WTC11 (cell line): ENCODE measurements at regions not wholly inside any gene's neighbourhood (a gene's known extent, or its start where the extent isn't known, plus 50 kb on each side); places are given as distances from the start of the nearest gene placed in this dataset.

Source experiments
- ATAC-seq: fragments of 200-7000 bp; cut with Tn5 transposase; 2 replicates; pipeline ENCODE4 v1.10.0; 2021; ENCODE audit warnings: mild to moderate bottlenecking, moderate library complexity
- CTCF ChIA-PET: fragments of 300-600 bp; sonication (Branson Sonifier 250); formaldehyde crosslinking; loops from one replicate; lab custom pipeline; 2021; ENCODE audit warnings: antibody characterized with exemption; lab: Charles Lee
- POLR2A ChIA-PET: fragments of 350-600 bp; sonication (Branson Sonifier 250); formaldehyde crosslinking; loops from one replicate; lab custom pipeline; 2021; ENCODE audit warnings: antibody characterized with exemption; lab: Charles Lee
- DNase-seq: peaks from one replicate; pipeline ENCODE4 v3.0.0; 2021; ENCODE audit warnings: low spot score
- H3K27ac Mint-ChIP-seq: 2 replicates; pipeline ENCODE4 v1.8.0; 2021; ENCODE audit warnings: mixed read lengths
- H3K27me3 Mint-ChIP-seq: 2 replicates; pipeline ENCODE4 v1.8.0; 2021; ENCODE audit warnings: low read depth, mild to moderate bottlenecking, moderate library complexity, mixed read lengths
- H3K36me3 Mint-ChIP-seq: 2 replicates; pipeline ENCODE4 v1.8.0; 2021; ENCODE audit warnings: mixed read lengths
- H3K4me1 Mint-ChIP-seq: 2 replicates; pipeline ENCODE4 v1.8.0; 2022; ENCODE audit warnings: mixed read lengths
- H3K4me3 Mint-ChIP-seq: 2 replicates; pipeline ENCODE4 v1.8.0; 2021; ENCODE audit warnings: mild to moderate bottlenecking, moderate library complexity, mixed read lengths
- H3K9me3 Mint-ChIP-seq: 2 replicates; pipeline ENCODE4 v1.8.0; 2021; ENCODE audit warnings: mixed read lengths
- ATF6 ChIP-seq: sonication (generic); formaldehyde crosslinking; IDR thresholded peaks from 2 replicates; pipeline ENCODE4 v1.8.1; 2023; ENCODE audit warnings: mild to moderate bottlenecking, missing genetic modification reagents
- E2F5 ChIP-seq: sonication (generic); formaldehyde crosslinking; IDR thresholded peaks from 2 replicates; pipeline ENCODE4 v1.8.1; 2022; ENCODE audit warnings: mild to moderate bottlenecking, moderate library complexity, missing genetic modification reagents
- ETV6 ChIP-seq: sonication (generic); formaldehyde crosslinking; IDR thresholded peaks from 2 replicates; pipeline ENCODE4 v1.8.1; 2022; ENCODE audit warnings: mild to moderate bottlenecking, missing genetic modification reagents
- IRF2 ChIP-seq: sonication (generic); formaldehyde crosslinking; IDR thresholded peaks from 2 replicates; pipeline ENCODE4 v1.8.0; 2022; ENCODE audit warnings: low read depth, missing genetic modification reagents, borderline replicate concordance
- JUN ChIP-seq: sonication (generic); formaldehyde crosslinking; IDR thresholded peaks from 2 replicates; pipeline ENCODE4 v1.8.0; 2023; ENCODE audit warnings: mild to moderate bottlenecking, missing genetic modification reagents
- MYBL2 ChIP-seq: sonication (generic); formaldehyde crosslinking; IDR thresholded peaks from 2 replicates; pipeline ENCODE4 v1.8.1; 2023; ENCODE audit warnings: mild to moderate bottlenecking, moderate library complexity, missing genetic modification reagents
- SMAD4 ChIP-seq: sonication (generic); formaldehyde crosslinking; IDR thresholded peaks from 2 replicates; pipeline ENCODE4 v1.8.0; 2022; ENCODE audit warnings: mild to moderate bottlenecking, missing genetic modification reagents
- SOX15 ChIP-seq: fragments of 250-450 bp; sonication (Bioruptor Pico); IDR thresholded peaks from 2 replicates; pipeline ENCODE4 v1.9.0; 2021; ENCODE audit warnings: mild to moderate bottlenecking
- SP1 ChIP-seq: sonication (generic); formaldehyde crosslinking; conservative IDR thresholded peaks from 2 replicates; pipeline ENCODE4 v1.8.1; 2022; ENCODE audit warnings: missing genetic modification reagents
- TCF7 ChIP-seq: sonication (generic); formaldehyde crosslinking; IDR thresholded peaks from 2 replicates; pipeline ENCODE4 v1.8.0; 2022; ENCODE audit warnings: mild to moderate bottlenecking, low read depth, missing genetic modification reagents, moderate library complexity
- TP53 ChIP-seq: sonication (generic); formaldehyde crosslinking; IDR thresholded peaks from 2 replicates; pipeline ENCODE4 v1.8.1; 2023; ENCODE audit warnings: mild to moderate bottlenecking, missing genetic modification reagents
- ZNF423 ChIP-seq: fragments of 250-450 bp; sonication (Bioruptor Pico); IDR thresholded peaks from 2 replicates; pipeline ENCODE4 v2.1.2; 2022; ENCODE audit warnings: mild to moderate bottlenecking, moderate library complexity
- ZNF671 ChIP-seq: fragments of 250-450 bp; sonication (Bioruptor Pico); IDR thresholded peaks from 2 replicates; pipeline ENCODE4 v1.8.0; 2021; ENCODE audit warnings: mild to moderate bottlenecking
- TF ChIP-seq, protein P1 (sequence below): fragments of 250-450 bp; sonication (Bioruptor Pico); IDR thresholded peaks from 2 replicates; pipeline ENCODE4 v1.9.0; 2021; ENCODE audit warnings: moderate library complexity, mild to moderate bottlenecking, inconsistent platforms, borderline replicate concordance
- TF ChIP-seq, protein P2 (sequence below): fragments of 250-450 bp; sonication (Bioruptor Pico); IDR thresholded peaks from 2 replicates; pipeline ENCODE4 v1.9.0; 2021; ENCODE audit warnings: mild to moderate bottlenecking
- TF ChIP-seq, protein P3 (sequence below): sonication (generic); formaldehyde crosslinking; IDR thresholded peaks from 2 replicates; pipeline ENCODE4 v1.8.1; 2023; ENCODE audit warnings: mild to moderate bottlenecking, moderate library complexity, missing genetic modification reagents
- TF ChIP-seq, protein P4 (sequence below): sonication (generic); formaldehyde crosslinking; IDR thresholded peaks from 2 replicates; pipeline ENCODE4 v1.8.0; 2023; ENCODE audit warnings: missing genetic modification reagents, mild to moderate bottlenecking, borderline replicate concordance
- TF ChIP-seq, protein P5 (sequence below): fragments of 200-600 bp; IDR thresholded peaks from 2 replicates; pipeline ENCODE4 v1.8.0; 2022; ENCODE audit warnings: antibody characterized with exemption
- TF ChIP-seq, protein P6 (sequence below): sonication (generic); formaldehyde crosslinking; IDR thresholded peaks from 2 replicates; pipeline ENCODE4 v1.8.0; 2022; ENCODE audit warnings: mild to moderate bottlenecking, missing genetic modification reagents

DNA sequence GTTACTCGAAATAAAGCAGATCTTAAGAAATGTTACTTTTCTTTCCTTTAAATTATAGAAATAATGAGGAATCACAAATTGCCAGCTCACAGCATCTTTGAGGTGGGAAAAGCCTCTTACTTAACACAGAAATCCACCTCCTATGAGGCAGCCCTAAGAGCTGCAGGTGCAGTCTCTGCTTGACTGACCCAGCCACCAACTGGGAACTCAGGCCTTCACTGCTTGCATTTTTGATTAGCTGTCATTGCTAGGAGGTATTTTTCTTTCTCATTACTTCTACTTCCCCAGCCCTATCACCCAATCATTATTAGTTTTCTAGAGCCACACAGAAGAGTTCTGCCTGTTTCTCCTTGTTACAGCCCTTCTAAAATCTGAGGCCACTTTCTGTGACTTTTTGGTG lies 416.5 kb upstream of the KLF4 start:
- ATAC-seq (no peak), DNase-seq (no peak)
- no peaks in the 10 kb centered on the region for H3K36me3 Mint-ChIP-seq
- H3K9me3 Mint-ChIP-seq = peaks cover 8% of the 10 kb centered on the region
- no peaks in the 10 kb centered on the region for H3K27me3 Mint-ChIP-seq
- TF ChIP-seq SOX15 (CRISPR knock-in tag) (no peak), TCF7 (CRISPR knock-in tag) (no peak), E2F5 (CRISPR knock-in tag) (no peak), IRF2 (CRISPR knock-in tag) (no peak), ZNF423 (CRISPR knock-in tag) (no peak), TP53 (CRISPR knock-in tag) (no peak), ETV6 (no peak)
- TF ChIP-seq, protein P1, sequence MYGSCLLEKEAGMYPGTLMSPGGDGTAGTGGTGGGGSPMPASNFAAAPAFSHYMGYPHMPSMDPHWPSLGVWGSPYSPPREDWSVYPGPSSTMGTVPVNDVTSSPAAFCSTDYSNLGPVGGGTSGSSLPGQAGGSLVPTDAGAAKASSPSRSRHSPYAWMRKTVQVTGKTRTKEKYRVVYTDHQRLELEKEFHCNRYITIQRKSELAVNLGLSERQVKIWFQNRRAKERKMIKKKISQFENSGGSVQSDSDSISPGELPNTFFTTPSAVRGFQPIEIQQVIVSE (CRISPR knock-in tag) = no peak
- TF ChIP-seq, protein P2, sequence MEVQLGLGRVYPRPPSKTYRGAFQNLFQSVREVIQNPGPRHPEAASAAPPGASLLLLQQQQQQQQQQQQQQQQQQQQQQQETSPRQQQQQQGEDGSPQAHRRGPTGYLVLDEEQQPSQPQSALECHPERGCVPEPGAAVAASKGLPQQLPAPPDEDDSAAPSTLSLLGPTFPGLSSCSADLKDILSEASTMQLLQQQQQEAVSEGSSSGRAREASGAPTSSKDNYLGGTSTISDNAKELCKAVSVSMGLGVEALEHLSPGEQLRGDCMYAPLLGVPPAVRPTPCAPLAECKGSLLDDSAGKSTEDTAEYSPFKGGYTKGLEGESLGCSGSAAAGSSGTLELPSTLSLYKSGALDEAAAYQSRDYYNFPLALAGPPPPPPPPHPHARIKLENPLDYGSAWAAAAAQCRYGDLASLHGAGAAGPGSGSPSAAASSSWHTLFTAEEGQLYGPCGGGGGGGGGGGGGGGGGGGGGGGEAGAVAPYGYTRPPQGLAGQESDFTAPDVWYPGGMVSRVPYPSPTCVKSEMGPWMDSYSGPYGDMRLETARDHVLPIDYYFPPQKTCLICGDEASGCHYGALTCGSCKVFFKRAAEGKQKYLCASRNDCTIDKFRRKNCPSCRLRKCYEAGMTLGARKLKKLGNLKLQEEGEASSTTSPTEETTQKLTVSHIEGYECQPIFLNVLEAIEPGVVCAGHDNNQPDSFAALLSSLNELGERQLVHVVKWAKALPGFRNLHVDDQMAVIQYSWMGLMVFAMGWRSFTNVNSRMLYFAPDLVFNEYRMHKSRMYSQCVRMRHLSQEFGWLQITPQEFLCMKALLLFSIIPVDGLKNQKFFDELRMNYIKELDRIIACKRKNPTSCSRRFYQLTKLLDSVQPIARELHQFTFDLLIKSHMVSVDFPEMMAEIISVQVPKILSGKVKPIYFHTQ = no peak
- H3K4me1 Mint-ChIP-seq = peaks cover 7% of the 10 kb centered on the region
- ChIA-PET POLR2A (no interaction called here), CTCF (no interaction called here)
- no peak overlapping the region for H3K27ac Mint-ChIP-seq
- H3K4me3 Mint-ChIP-seq = no peak overlapping the region

- peaks cover 6% of the 10 kb centered on the region for H3K9me3 Mint-ChIP-seq
- DNase-seq = no peak
- CTCF ChIA-PET = no interaction called here
- no peak overlapping the region for H3K4me3 Mint-ChIP-seq
- H3K4me1 Mint-ChIP-seq = peaks cover 7% of the 10 kb centered on the region
- no peaks in the 10 kb centered on the region for H3K36me3 Mint-ChIP-seq
- no peaks in the 10 kb centered on the region for H3K27me3 Mint-ChIP-seq
- ATAC-seq = no peak; the same call in 1 of the 2 replicates
- H3K27ac Mint-ChIP-seq = no peak overlapping the region
- POLR2A ChIA-PET = no interaction called here
- TF ChIP-seq, protein P3, sequence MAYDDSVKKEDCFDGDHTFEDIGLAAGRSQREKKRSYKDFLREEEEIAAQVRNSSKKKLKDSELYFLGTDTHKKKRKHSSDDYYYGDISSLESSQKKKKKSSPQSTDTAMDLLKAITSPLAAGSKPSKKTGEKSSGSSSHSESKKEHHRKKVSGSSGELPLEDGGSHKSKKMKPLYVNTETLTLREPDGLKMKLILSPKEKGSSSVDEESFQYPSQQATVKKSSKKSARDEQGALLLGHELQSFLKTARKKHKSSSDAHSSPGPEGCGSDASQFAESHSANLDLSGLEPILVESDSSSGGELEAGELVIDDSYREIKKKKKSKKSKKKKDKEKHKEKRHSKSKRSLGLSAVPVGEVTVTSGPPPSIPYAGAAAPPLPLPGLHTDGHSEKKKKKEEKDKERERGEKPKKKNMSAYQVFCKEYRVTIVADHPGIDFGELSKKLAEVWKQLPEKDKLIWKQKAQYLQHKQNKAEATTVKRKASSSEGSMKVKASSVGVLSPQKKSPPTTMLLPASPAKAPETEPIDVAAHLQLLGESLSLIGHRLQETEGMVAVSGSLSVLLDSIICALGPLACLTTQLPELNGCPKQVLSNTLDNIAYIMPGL (CRISPR knock-in tag) = no peak
- TF ChIP-seq ZNF671 = no peak
- no peak for TF ChIP-seq MYBL2 (CRISPR knock-in tag)
- TF ChIP-seq, protein P4, sequence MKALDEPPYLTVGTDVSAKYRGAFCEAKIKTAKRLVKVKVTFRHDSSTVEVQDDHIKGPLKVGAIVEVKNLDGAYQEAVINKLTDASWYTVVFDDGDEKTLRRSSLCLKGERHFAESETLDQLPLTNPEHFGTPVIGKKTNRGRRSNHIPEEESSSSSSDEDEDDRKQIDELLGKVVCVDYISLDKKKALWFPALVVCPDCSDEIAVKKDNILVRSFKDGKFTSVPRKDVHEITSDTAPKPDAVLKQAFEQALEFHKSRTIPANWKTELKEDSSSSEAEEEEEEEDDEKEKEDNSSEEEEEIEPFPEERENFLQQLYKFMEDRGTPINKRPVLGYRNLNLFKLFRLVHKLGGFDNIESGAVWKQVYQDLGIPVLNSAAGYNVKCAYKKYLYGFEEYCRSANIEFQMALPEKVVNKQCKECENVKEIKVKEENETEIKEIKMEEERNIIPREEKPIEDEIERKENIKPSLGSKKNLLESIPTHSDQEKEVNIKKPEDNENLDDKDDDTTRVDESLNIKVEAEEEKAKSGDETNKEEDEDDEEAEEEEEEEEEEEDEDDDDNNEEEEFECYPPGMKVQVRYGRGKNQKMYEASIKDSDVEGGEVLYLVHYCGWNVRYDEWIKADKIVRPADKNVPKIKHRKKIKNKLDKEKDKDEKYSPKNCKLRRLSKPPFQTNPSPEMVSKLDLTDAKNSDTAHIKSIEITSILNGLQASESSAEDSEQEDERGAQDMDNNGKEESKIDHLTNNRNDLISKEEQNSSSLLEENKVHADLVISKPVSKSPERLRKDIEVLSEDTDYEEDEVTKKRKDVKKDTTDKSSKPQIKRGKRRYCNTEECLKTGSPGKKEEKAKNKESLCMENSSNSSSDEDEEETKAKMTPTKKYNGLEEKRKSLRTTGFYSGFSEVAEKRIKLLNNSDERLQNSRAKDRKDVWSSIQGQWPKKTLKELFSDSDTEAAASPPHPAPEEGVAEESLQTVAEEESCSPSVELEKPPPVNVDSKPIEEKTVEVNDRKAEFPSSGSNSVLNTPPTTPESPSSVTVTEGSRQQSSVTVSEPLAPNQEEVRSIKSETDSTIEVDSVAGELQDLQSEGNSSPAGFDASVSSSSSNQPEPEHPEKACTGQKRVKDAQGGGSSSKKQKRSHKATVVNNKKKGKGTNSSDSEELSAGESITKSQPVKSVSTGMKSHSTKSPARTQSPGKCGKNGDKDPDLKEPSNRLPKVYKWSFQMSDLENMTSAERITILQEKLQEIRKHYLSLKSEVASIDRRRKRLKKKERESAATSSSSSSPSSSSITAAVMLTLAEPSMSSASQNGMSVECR (CRISPR knock-in tag) = no peak
- no peak for TF ChIP-seq JUN (CRISPR knock-in tag)
- TF ChIP-seq, protein P5, sequence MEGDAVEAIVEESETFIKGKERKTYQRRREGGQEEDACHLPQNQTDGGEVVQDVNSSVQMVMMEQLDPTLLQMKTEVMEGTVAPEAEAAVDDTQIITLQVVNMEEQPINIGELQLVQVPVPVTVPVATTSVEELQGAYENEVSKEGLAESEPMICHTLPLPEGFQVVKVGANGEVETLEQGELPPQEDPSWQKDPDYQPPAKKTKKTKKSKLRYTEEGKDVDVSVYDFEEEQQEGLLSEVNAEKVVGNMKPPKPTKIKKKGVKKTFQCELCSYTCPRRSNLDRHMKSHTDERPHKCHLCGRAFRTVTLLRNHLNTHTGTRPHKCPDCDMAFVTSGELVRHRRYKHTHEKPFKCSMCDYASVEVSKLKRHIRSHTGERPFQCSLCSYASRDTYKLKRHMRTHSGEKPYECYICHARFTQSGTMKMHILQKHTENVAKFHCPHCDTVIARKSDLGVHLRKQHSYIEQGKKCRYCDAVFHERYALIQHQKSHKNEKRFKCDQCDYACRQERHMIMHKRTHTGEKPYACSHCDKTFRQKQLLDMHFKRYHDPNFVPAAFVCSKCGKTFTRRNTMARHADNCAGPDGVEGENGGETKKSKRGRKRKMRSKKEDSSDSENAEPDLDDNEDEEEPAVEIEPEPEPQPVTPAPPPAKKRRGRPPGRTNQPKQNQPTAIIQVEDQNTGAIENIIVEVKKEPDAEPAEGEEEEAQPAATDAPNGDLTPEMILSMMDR = no peak
- no peak for TF ChIP-seq ZNF423 (CRISPR knock-in tag)
- no peak for TF ChIP-seq SP1
- no peak for TF ChIP-seq ATF6
- TF ChIP-seq, protein P6, sequence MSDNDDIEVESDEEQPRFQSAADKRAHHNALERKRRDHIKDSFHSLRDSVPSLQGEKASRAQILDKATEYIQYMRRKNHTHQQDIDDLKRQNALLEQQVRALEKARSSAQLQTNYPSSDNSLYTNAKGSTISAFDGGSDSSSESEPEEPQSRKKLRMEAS = no peak
- no peak for TF ChIP-seq SMAD4 (CRISPR knock-in tag)
Measured at GRCh38 chr9:107905308-107906020, 415.9 kb upstream of the KLF4 start.
